NCI-H2196 treated with DMSO at 0.1 percent for 48 hours (cell line): ENCODE measurements at regions not wholly inside any gene's neighbourhood (a gene's known extent, or its start where the extent isn't known, plus 50 kb on each side); places are given as distances from the start of the nearest gene placed in this dataset.

Source experiments
- DNase-seq: peaks from one replicate; lab custom pipeline; 2025; ENCODE audit not compliant: unreplicated experiment; lab: John Stamatoyannopoulos, UW

- DNase-seq, result no peak
Observed at GRCh38 chr1:232386294-232386693, 243.6 kb downstream of the SIPA1L2 start.

DNA sequence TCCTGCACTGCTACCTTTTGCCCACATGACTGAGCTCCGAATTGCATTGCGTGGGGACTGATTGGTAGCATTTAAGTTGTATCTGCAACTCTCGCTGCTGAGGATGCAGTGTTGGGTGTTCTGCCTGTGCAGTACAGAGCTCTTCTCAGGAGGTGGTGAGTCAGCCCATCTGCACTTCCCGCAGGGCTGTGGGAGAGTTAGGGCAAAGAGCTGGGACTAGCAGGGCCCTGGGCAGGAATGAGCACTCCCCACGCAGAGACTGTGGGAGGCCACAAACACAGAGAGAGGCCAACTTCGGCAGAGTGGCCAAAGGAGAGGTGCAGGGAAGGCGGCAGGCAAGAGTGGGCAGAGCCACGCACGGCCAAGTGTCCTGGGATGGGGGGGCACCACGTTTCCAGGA lies 244.7 kb downstream of the SIPA1L2 start:
- no peak for DNase-seq

DNA sequence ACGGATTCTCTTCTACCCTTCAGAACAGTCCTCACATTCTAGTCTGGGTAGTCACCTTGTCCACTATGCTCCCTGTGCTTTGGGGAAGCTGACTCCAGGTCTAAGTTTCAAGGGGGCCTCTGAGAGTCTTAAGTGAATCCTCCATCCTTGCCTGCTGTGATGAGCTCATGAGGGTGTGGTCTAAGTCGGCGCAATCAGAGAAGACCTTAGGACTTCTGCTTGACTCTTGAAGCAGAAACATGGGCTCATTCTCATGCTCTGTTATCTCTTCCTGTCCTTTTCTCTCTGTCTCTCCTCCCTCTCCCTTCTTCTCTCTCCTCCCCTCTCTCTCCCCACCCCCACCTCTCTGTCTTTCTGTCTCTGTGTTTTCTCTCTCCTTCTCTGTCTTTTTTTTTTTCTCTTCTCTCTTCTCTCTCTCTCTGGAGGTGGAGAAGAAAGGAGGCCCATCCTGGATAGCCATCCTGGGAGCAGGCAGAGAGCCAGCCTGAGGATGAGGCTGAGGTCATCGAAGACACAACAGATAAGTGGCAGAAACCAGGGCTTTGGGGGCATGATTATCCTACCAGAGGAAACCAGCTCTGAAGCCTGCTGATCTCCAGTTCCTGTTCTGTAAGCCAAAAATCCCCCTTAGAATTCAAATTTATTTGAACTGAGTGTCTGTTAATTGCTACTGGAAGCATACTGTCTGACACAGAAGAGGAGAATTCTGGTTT lies 245.6 kb downstream of the SIPA1L2 start:
- DNase-seq, result no peak

DNA sequence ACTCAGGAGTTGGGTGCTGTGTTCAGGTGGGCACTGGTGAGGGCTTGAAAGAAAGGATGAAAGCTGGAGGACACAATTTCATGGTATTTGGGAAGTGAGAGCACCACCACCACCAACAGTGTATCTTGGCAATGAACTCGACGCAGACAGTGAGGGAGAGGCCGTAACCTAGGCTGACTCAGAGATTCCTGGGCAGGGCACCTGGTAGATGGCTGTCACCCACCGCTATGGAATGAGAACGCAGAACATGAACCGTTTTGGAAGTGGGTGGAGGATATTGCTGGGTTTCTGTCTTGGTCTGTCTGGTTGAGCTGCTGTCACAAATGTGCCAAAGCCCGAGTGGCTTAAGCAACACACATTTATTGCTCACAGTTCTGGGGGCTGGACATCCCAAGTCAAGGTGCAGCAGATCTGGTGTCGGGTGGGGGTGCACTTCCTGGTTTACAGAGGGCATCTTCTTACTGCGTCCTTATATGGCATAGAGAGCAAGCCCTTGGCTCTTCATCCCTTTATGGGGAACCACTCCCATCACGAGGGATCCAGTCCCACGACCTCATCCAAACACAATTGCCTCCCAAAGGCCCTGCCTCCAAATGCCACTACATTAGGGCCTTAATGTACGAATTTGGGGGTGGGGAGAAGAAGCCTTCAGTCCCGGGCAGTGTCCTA lies 246.3 kb downstream of the SIPA1L2 start:
- DNase-seq, result no peak

DNA sequence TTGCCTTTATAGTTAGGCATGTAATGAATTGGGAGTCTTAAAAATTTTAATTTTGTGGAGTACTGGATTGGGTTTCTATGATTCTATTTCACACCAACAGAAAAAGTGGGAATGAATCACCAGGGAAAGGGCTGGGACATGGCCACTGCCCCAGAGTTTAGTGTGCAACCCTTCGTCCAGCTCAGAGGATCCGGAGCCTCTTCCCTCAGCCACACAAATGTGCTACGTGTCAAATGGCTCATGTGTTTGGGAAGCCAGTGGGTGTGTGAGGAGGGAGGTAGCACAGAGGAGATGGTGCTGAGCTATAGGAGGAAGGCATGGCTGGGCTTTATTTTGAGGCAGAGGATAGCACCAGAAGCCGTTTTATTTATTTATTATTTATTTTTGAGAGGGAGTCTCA lies 247.3 kb downstream of the SIPA1L2 start:
- DNase-seq, result no peak

DNA sequence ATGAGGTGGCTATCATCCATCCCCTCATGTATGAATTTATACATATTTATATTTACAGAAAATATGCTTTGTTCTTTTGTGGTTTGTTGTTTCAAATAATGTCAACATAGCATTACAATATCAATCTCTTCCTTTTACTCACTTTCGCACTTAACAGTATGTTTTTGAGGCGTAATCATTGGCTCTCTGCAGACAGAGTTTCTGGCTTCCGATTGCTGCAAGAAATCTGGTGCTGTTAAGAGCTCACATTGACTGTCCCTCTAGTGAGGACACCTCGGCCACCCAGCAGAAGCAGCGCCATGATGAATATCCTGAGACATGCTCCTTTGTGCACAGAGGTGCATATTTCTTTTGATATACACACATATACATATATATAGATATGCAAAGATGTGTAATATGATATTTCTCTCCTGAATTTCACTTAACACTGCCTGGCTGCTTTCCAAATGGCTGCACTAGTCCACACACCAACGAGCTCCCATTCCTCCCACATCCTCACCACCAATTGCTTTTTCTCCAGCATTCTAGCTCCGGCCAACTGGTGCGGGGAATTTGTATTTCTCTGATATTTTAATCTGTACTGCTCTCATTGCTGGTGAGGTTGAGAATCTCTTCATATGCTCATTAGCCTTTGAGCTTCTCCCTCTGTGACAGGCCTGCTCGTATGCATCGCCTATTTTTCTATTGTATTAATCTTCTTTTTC lies 248.4 kb downstream of the SIPA1L2 start:
- no peak for DNase-seq

GRCh38 chr1:232380596-232380995 lies 249.3 kb downstream of the SIPA1L2 start:
- DNase-seq, result no peak

- no peak for DNase-seq
Observed at GRCh38 chr1:232380131-232380530, 249.8 kb downstream of the SIPA1L2 start.

- no peak for DNase-seq
Observed at GRCh38 chr1:232379063-232379434, 250.9 kb downstream of the SIPA1L2 start.

DNA sequence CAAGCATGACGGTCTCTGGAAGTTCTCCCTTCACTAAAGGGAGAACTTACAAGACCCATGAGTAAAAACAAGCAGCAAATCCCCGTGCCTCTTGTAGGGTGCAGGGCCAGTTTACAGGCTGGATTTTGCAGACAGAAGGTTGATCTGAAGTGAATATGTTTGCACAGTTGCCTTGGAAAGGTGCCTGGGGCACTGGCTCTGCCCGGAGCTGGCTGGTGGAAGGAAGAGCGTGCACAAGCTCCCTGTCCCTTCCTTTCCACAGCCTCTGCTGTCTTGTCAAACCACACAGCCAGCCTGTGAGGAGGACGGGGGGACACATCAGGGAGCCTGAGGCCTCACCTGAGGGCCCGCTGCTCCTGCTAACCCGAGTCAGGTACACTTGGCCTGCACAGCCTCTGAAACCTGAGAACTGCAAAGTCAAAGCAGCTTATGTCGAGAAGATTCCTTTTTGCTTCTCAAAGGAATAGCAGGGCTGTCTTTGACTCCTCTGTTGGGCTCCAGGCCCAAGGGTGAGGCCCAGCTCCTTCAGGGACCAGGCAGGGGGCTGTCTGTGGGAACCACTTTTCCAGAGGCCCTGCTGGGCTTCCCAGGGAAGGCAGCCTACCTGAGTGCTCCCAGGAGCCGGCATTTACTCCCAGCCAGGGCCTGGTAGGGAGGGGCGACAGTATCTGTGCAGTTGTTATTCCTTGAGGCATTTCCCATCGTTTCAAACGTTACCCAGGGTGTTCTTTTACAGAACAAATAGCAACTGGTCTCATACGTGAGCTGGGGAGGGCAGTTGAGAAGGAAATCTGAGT lies 251.5 kb downstream of the SIPA1L2 start:
- no peak for DNase-seq

DNA sequence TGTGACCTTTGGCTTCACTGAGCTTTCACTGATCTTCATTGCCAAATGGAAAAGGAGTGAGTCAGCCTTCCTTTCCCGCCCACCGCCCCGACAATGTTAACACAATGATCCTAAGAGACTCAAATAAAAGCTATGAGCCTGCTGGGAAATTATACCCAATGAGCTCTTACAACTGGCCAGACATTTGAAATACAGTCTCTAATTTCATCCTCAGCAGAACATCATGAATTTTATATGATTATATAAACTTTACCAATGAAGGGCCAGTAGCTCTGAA lies 252.5 kb downstream of the SIPA1L2 start:
- no peak for DNase-seq

DNA sequence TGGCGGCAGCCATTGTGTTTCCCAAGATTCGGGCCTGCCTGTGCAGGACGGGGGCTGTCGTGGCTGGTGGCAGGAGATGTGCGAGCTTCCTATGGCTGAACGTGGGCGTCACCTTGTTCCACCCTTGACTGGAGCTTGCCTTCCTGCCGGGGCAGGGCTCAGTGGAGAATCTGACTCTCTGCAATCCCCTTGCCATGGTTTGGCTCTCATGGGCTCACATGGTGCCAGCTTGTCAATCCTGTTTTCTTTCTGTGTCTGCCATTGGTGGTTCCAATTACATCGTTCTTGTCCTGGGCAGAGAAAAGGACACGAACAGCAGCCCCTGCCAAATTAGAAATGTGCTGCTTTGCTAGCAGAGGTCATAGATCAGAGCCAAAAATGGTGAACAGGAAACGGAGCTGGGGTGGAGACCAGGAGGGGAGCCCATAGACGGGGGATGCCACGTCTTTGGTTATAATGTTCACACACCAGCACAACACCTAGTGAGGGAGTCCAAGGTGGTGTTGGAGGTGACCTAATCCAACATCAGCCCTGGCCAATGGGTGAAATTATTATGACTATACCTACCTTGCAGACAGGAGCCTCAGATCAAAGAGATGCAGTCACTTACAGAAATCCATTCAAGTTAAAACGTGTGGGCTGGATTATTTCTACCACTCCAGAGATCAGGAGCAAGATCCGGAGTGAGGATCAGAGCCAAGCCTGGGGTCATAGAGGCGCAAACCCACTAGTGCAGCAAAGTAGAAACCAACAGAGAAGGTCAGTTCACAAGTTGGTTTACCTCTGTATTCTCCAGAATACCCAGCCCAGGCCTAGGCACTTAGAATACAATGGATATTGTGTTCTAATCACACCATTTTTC lies 253.1 kb downstream of the SIPA1L2 start:
- DNase-seq, result no peak

GRCh38 chr1:232372841-232373440 lies 257.0 kb downstream of the SIPA1L2 start:
- DNase-seq, result no peak

- DNase-seq, result no peak
Observed at GRCh38 chr1:232372431-232372830, 257.5 kb downstream of the SIPA1L2 start.

DNA sequence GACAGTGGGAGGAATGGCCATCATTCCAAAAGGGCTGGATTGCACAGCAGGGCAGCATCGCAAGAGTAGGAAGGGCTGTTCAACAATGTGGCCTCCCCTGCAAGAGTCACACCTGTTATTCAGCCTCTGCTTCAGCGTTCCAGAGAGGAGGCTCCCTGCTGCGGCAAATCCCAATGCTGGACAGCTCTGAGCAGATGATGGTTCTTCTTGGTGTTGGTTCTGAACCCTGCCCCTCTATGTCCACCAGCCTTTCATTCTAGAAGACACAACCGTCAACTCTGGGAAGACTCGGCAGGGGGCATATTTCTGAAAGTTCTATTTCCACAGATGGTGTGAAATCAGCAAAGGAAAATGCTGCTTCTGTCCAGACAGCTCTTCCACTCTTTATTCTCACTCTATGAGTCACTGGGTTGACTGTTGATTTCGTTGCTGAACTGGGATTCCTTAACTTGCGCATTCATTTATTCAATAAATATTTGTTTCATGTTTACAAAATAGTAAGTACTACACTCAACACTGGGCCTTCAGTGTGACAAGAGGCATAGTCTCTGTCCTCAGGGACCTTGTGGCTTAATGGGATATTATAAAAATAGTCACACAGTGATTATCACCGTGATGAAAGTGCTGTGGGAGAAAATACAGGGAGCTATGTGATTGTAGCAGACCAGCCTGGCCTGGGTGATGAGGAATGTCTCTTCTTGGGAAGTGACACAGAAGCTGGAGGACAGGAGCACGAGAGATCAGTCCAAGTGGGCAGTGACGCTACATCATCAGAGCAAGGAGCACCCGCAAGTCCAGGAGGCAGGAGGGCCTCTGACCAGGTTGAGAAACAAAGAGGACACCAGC lies 260.3 kb downstream of the SIPA1L2 start:
- no peak for DNase-seq

GRCh38 chr1:232368821-232369321 lies 261.1 kb downstream of the SIPA1L2 start:
- DNase-seq, result no peak

- no peak for DNase-seq
Observed at GRCh38 chr1:232367293-232367692, 262.6 kb downstream of the SIPA1L2 start.

DNA sequence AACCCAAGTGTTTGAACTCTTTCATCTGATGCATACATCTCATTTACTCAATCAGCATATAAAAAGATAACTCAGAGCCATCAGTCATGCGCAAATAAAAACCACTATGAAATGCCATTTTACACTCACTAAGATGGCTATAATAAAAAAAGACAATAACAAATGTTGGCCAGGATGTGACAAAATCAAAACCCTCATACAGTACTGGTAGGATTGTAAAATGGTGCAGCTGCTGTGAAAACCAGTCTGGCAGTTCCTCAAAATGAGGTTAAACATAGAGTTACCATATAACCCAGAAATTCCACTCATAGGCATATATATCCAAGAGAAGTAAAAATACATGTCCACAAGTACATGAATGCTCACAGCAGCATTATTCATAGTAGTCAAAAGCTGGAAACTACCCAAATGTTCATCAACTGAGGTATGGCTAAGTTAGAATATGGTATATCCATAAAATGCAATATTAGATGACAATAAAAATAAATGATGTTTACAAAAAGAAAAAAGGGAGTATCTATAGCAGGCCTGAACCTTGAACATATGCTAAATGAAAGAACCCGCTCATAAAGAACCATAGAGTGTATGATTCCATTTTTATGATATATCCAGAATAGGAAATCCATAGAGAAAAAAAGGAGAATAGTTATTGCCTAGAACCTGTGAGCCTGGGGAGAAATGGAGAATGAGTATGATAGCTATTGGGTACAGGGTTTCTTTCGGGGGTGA lies 265.1 kb downstream of the SIPA1L2 start:
- no peak for DNase-seq

DNA sequence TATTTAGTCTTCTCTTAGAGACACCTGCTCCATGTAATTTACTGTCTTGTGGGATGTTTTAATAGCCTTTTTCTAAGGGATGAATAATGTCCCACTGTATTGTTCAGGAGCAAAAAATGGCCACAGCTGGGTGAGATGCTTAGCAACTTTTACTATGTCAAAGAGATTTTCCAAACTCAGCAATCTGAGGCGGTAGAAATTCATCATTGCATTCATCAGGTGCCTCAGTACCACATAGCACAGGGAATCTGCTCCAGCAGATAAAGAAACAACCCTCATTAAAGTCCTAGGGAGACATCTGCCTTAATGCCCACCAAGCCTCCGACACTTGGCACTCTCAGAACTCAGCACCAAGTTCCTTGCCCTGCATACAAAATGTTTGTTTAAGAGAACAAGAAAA lies 266.9 kb downstream of the SIPA1L2 start:
- no peak for DNase-seq
